Glutamatergic neuron (in vitro differentiated cells): ENCODE measurements at regions not wholly inside any gene's neighbourhood (a gene's known extent, or its start where the extent isn't known, plus 50 kb on each side); places are given as distances from the start of the nearest gene placed in this dataset.

ENCODE experiments used
- DNase-seq: peaks from one replicate; pipeline ENCODE4 v3.0.0; 2022
- H3K27ac Mint-ChIP-seq: one replicate; pipeline ENCODE4 v1.8.0; 2020; ENCODE audit warnings: mild to moderate bottlenecking, mixed read lengths, inconsistent platforms; ENCODE audit not compliant: unreplicated experiment
- H3K27me3 Mint-ChIP-seq: one replicate; pipeline ENCODE4 v1.8.0; 2020; ENCODE audit warnings: mild to moderate bottlenecking, moderate library complexity, mixed read lengths, inconsistent platforms; ENCODE audit not compliant: unreplicated experiment
- H3K36me3 Mint-ChIP-seq: one replicate; pipeline ENCODE4 v1.8.0; 2020; ENCODE audit warnings: mild to moderate bottlenecking, mixed read lengths, inconsistent platforms; ENCODE audit not compliant: unreplicated experiment
- H3K4me1 Mint-ChIP-seq: one replicate; pipeline ENCODE4 v1.8.0; 2020; ENCODE audit warnings: mild to moderate bottlenecking, low read depth, mixed read lengths, inconsistent platforms; ENCODE audit not compliant: unreplicated experiment
- H3K4me3 Mint-ChIP-seq: one replicate; pipeline ENCODE4 v1.8.0; 2020; ENCODE audit warnings: mild to moderate bottlenecking, mixed read lengths, inconsistent platforms; ENCODE audit not compliant: unreplicated experiment
- H3K9me3 Mint-ChIP-seq: one replicate; pipeline ENCODE4 v1.8.0; 2020; ENCODE audit warnings: mild to moderate bottlenecking, moderate library complexity, mixed read lengths, inconsistent platforms; ENCODE audit not compliant: unreplicated experiment
- CTCF ChIP-seq: fragments of 200-600 bp; sonication (generic); IDR thresholded peaks from one replicate; pipeline ENCODE4 v1.5.0; 2021; ENCODE audit not compliant: partially characterized antibody, unreplicated experiment

GRCh38 chr5:9876451-9876850 lies 246.3 kb upstream of the TAS2R1 start:
- no peak for DNase-seq
- Mint-ChIP-seq H3K9me3 (no peaks in the 10 kb centered on the region), H3K4me1 (no peaks in the 10 kb centered on the region), H3K4me3 (no peak overlapping the region), H3K27ac (no peak overlapping the region), H3K36me3 (no peaks in the 10 kb centered on the region), H3K27me3 (no peaks in the 10 kb centered on the region)
- TF ChIP-seq CTCF: no peak

GRCh38 chr5:9869616-9870288 lies 239.6 kb upstream of the TAS2R1 start:
- Mint-ChIP-seq H3K9me3 (peaks cover 13% of the 10 kb centered on the region), H3K4me3 (no peak overlapping the region), H3K27ac (no peak overlapping the region), H3K4me1 (no peaks in the 10 kb centered on the region), H3K36me3 (peaks cover 39% of the 10 kb centered on the region), H3K27me3 (peaks cover 2% of the 10 kb centered on the region)
- DNase-seq: no peak
- TF ChIP-seq CTCF: no peak

- TF ChIP-seq CTCF: no peak
- Mint-ChIP-seq H3K4me3 (no peak overlapping the region), H3K27me3 (peaks cover 2% of the 10 kb centered on the region), H3K36me3 (peaks cover 41% of the 10 kb centered on the region), H3K9me3 (peaks cover 13% of the 10 kb centered on the region), H3K4me1 (no peaks in the 10 kb centered on the region), H3K27ac (no peak overlapping the region)
- DNase-seq: no peak
These were observed 235.4 kb upstream of the TAS2R1 start for GRCh38 chr5:9865574-9865973.

- Mint-ChIP-seq H3K4me1 (peaks cover 2% of the 10 kb centered on the region), H3K9me3 (peaks cover 13% of the 10 kb centered on the region), H3K27me3 (peaks cover 3% of the 10 kb centered on the region), H3K36me3 (peaks cover 35% of the 10 kb centered on the region), H3K4me3 (no peak overlapping the region), H3K27ac (no peak overlapping the region)
- DNase-seq: no peak
- TF ChIP-seq CTCF: no peak
These were observed 234.6 kb upstream of the TAS2R1 start for GRCh38 chr5:9864791-9865190.

- Mint-ChIP-seq H3K27me3 (peaks cover 3% of the 10 kb centered on the region), H3K4me3 (no peak overlapping the region), H3K36me3 (peaks cover 23% of the 10 kb centered on the region), H3K9me3 (peaks cover 9% of the 10 kb centered on the region), H3K4me1 (peaks cover 6% of the 10 kb centered on the region), H3K27ac (no peak overlapping the region)
- no peak for DNase-seq
- TF ChIP-seq CTCF: no peak
These were observed 233.3 kb upstream of the TAS2R1 start for GRCh38 chr5:9863486-9863885.
